ENCODE measurements at regions not wholly inside any gene's neighbourhood (a gene's known extent, or its start where the extent isn't known, plus 50 kb on each side); places are given as distances from the start of the nearest gene placed in this dataset.

GRCh38 chr12:102760322-102760721 lies 156.7 kb downstream of the PAH start:
- TF ChIP-seq, protein P1, sequence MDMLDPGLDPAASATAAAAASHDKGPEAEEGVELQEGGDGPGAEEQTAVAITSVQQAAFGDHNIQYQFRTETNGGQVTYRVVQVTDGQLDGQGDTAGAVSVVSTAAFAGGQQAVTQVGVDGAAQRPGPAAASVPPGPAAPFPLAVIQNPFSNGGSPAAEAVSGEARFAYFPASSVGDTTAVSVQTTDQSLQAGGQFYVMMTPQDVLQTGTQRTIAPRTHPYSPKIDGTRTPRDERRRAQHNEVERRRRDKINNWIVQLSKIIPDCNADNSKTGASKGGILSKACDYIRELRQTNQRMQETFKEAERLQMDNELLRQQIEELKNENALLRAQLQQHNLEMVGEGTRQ (IDR thresholded peaks at IDR 0.05), result no peak
- TF ChIP-seq KDM1A (IDR thresholded peaks at IDR 0.05; ENCODE audit: low read depth), result no peak
- TF ChIP-seq, protein P2, sequence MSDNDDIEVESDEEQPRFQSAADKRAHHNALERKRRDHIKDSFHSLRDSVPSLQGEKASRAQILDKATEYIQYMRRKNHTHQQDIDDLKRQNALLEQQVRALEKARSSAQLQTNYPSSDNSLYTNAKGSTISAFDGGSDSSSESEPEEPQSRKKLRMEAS (IDR thresholded peaks at IDR 0.05), result no peak
